GM13977 (cell line): ENCODE measurements at regions not wholly inside any gene's neighbourhood (a gene's known extent, or its start where the extent isn't known, plus 50 kb on each side); places are given as distances from the start of the nearest gene placed in this dataset.

Source experiments
- DNase-seq: peaks from one replicate; pipeline ENCODE4 v3.0.0; 2012; ENCODE audit warnings: low spot score
- in situ Hi-C: fragments of 300-500 bp; cut with MboI; formaldehyde crosslinking; loops from one replicate; pipeline ENCODE4 v1.12.0; 2022; ENCODE audit warnings: low sequenced_read_pairs, low pct_unique_long_range_greater_than_20kb, mixed read lengths, inconsistent platforms; ENCODE audit not compliant: unreplicated experiment
- TF ChIP-seq, protein P1 (sequence below): IDR thresholded peaks from 2 replicates; pipeline ENCODE4 v1.5.1; 2012; ENCODE audit warnings: mild to moderate bottlenecking, control low read depth; ENCODE audit not compliant: insufficient read depth; ENCODE audit errors: extremely low read depth, missing control alignments

DNA sequence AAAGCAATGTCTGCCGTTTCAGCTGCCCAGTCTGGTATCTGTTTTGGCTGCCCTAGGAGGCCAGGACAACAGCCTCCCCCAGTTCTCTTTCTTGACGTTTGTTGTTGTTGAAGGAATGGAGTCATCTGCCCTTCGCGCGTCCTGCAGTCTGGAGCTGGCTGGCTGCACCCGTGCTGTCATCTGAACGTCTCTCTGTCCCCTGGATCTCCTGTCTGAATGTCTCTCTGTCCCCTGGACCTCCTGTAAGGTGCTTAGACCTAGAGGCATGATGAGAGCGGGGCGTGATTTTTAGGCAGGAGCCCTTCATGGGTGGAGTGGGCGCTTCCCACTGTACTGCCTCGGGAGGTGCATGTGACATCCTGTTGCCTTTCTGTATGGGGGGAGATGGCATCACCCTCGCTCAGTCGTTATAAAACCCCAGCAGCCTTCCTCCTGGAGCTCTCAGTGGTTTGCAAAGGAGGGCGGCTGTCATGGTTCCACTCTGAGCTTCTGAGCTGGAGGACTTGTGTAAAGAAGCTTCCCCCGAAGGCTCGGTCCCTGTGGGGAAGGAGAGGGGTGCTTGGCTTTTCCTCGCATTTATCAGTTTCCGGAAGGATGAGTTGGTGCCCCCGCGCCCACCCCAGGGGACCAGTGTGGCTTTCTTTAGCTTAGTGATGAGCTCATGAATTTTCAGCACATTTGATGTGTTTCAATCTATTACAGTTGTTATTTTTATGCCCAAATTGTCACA lies 49.8 kb upstream of the OLFM1 start:
- in situ Hi-C loops: no loop called here
- TF ChIP-seq, protein P1, sequence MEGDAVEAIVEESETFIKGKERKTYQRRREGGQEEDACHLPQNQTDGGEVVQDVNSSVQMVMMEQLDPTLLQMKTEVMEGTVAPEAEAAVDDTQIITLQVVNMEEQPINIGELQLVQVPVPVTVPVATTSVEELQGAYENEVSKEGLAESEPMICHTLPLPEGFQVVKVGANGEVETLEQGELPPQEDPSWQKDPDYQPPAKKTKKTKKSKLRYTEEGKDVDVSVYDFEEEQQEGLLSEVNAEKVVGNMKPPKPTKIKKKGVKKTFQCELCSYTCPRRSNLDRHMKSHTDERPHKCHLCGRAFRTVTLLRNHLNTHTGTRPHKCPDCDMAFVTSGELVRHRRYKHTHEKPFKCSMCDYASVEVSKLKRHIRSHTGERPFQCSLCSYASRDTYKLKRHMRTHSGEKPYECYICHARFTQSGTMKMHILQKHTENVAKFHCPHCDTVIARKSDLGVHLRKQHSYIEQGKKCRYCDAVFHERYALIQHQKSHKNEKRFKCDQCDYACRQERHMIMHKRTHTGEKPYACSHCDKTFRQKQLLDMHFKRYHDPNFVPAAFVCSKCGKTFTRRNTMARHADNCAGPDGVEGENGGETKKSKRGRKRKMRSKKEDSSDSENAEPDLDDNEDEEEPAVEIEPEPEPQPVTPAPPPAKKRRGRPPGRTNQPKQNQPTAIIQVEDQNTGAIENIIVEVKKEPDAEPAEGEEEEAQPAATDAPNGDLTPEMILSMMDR: no peak
- no peak for DNase-seq
